RCC 7860 (cell line): ENCODE measurements at regions not wholly inside any gene's neighbourhood (a gene's known extent, or its start where the extent isn't known, plus 50 kb on each side); places are given as distances from the start of the nearest gene placed in this dataset.

Experiments used
- DNase-seq: peaks from one replicate; pipeline ENCODE4 v3.0.0-alpha.2; 2015; ENCODE audit warnings: low spot score
- FAIRE-seq: peaks from 2 replicates; lab custom pipeline; 2012; peaks lifted over from hg19 to GRCh38; lab: Jason Lieb, UNC

DNA sequence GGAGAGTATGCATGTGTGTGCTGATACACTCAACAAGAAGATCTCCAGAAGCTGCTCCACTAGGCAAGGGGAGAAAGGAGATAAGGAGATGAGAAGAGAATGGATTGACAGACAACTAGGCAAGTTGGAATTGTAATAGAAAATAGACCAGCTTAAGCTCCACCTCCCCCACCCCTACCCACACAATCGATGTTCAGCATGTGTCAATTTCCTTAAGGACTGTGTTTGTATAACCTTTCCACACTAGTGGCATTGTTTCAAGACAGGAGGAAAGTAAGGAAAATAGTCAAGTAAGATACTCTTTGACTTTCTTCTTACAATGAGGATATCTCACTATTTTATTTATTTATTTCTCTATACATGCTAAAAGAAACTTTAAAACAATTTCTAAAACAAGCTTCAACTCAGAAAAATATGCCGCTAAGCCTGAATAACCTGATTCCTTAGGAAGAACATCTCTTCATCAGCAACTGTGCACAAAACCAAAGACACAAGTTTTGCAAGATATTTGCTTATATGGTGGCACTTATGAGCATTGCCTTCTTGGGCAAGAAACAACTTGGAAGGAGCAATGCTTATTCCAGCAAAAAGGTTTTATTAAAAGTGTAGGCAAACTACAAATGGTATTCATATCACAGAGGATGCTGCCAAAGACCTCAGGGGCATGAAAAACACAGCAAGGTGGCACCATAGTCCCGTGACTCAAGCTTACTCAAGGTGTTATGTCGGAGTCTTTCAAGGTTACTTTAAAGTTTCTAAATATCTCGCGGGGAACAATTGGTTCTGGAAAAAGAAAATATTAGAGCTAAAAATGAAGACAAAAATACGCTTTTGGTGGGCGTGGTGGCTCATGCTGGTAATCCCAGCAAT lies 249.1 kb downstream of the COL12A1 start:
- DNase-seq (no peak), FAIRE-seq (no peak)

GRCh38 chr6:74953708-74954107 lies 252.1 kb downstream of the COL12A1 start:
- no peak for FAIRE-seq

GRCh38 chr6:74946961-74947360 lies 258.9 kb downstream of the COL12A1 start:
- DNase-seq: no peak
- no peak for FAIRE-seq

More at GRCh38 chr6:74953708-74954107, 252.1 kb downstream of the COL12A1 start:
- no peak for DNase-seq

DNA sequence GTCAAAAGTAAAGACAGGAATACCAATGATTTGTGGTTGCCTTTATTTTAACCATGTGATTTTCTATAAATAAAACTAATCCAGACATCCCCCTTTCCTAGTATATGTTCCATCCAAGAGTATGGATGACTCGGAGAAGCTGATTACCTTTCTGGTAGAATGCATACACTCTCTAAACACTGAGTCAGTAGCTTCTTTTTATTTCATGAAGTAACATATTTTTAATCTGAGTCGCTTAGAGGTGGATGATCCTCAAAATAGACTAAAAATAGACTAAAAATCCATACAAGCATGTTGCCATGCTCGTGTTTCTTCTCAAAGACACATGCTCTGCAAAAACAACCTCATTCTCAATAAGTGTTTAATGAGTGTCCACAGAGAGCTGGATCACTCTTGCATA lies 263.7 kb downstream of the COL12A1 start:
- FAIRE-seq: no peak
- DNase-seq: no peak

DNA sequence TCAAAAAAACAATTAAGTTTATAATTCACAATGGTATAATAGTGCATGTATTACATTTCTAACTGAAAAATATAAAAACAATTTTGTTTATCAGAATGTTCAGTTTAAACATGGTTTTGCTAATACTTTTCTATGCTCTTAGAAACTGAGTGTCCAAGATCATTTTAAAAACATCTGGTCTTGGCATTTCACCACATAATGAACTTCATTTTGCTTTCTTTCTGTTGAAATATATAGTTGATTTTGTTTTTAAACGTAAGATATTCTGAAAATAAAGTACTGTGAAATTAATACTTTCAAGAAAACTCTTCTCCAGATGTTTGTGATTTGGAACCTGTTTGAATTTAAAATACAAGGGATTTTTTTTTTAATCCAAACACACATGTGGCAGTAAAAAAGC lies 264.4 kb downstream of the COL12A1 start:
- FAIRE-seq (no peak), DNase-seq (no peak)

DNA sequence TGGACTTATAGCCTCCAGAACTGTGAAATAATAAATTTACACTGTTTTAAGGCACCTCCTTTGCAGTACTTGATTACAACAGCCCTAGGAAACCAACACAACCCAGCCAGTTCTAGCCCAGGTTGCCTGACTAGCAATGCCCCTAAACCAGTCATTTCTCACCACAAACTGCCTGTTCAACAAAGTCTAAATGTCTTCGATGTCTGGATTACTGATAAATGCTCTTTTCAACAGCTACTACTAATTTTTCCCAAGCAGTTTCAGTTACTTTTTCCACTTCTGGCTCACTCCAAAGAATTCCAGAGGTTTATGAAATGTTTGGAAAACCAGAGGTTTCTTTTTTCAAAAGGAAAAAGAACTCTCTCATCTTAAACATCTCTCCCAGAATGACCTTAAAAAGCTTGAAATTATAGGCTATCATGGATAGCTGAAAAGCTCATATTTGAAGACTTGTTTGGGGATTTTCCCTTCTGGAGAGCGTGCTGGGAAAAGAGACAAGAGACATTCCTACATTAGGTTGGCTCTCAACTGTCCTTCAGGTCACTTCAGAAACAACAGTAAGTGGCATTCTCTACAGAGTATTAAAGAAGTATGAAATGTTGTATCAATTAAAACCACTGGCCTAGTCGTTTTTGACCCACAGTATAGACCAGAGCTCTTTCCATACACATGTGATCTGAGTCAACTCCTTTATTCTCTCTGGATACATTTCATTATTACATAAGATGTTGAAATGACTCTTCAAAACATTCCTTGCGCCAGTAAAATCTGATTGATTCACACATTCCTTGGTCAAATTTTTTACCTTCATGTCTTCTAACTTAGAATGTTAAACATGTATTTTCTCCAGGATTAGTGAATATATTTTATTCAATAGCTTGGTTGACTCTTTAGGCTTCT lies 265.9 kb downstream of the COL12A1 start:
- FAIRE-seq (no peak), DNase-seq (no peak)

- FAIRE-seq (no peak), DNase-seq (no peak)
These were observed 266.6 kb downstream of the COL12A1 start for GRCh38 chr6:74939151-74939708.

DNA sequence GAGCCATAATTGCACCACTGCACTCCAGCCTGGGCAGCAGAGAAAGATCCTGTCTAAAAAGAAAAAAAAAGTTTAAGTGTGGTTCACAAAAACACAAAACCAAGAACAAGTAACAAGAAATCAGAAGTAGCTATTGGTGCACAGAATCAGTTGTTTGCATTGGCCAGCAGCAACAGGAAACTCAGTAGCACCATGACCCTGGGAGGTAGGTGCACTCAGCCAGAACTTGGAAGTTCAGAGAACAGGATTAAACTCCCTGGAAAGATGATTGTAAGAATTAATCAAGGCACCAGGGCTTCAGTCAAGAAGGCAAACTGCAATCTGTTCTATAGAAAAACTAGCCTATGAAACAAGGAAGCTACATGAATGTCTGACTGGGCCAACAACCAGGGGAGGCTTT lies 267.9 kb downstream of the COL12A1 start:
- FAIRE-seq (no peak), DNase-seq (no peak)

GRCh38 chr6:74936886-74937285 lies 269.0 kb downstream of the COL12A1 start:
- FAIRE-seq: no peak
- no peak for DNase-seq

DNA sequence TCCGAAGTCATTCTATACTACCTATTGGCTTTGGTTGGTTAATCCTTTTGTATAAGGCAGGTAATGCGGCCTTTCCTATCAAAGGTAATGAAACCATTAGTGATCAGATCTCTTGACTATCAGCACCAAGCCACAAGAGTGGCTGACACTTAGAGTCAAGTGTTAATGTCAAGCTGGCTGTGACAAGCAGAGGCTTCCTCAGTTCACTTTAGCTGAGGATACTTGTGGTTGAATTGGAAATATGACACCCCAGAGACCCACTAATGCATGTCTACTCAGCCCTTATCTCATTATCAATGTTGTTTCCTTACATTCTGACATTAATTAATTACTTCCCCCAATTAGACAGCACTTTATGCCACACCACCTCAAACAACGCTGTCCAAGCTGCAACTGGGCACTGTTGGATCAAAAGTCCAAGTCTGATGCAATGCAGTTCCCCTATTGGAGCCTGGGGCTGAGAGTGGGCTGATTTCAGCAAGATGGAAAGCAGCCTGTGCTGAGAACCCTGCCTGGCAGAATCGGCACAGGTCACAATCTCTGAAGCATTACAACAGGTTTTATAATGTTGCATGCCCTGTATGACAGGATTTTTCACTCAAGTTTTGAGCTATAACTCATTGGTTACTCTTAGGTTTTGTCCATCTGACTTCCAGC lies 273.5 kb downstream of the COL12A1 start:
- FAIRE-seq (no peak), DNase-seq (no peak)

DNA sequence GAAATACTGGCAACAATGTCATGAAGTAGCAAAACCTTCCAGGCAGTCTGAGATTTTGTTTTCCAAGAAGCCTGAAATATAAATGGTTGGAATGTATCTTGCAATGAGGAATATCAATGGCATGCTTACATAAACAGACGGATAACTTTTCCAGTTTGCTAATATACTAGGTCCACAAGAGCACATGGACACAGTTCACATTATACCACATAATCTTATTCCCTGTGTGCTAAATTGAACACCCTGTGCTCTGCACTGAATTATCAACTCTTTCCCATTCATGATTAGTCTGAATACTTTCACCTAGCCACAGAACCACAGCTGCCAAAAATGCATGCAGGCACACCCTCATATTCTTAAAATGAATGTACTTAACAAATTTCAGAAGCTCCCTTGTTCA lies 274.3 kb downstream of the COL12A1 start:
- FAIRE-seq: no peak

DNA sequence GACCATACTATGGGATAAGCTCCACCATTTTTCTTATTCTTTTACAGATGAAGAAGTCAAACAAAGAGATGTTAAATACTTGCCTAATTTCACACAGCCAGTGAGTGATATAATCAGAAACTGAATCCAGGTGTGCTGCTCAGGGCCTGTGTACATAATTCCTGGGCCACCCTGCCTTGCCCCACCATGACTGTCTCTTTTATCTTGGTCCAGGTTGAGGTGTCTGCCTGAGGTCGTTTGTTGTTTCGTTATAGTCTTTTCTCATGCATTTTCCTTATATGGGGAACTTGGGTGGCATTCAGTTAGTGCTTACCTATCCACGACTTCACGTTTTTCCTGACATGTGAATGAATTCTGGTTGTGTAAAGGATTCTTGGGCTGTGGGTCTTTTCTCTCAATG lies 277.6 kb downstream of the COL12A1 start:
- DNase-seq: no peak
- FAIRE-seq: no peak

More for the DNA sequence above, 274.3 kb downstream of the COL12A1 start:
- DNase-seq: no peak

- no peak for DNase-seq
- FAIRE-seq: no peak
These were observed 278.6 kb downstream of the COL12A1 start for GRCh38 chr6:74927299-74927698.

DNA sequence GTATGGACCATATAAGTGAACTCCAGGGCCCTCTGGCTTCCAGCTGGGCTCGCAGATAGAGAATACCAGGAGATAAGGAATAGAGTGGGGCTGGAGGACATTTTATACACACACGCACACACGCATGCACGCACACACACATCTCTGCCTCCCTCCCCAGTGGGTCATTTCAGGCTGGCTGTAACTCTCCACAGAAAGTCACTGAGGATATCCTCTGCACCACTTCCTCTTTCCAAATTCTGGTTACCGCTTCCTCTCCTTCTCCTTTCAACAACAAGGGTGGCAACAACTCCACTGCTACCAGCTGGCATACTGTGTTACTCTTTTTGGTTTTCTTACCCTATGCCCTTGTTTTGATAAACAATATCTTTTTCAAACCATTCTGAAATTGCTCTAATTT lies 280.2 kb downstream of the COL12A1 start:
- no peak for DNase-seq
- FAIRE-seq: no peak

DNA sequence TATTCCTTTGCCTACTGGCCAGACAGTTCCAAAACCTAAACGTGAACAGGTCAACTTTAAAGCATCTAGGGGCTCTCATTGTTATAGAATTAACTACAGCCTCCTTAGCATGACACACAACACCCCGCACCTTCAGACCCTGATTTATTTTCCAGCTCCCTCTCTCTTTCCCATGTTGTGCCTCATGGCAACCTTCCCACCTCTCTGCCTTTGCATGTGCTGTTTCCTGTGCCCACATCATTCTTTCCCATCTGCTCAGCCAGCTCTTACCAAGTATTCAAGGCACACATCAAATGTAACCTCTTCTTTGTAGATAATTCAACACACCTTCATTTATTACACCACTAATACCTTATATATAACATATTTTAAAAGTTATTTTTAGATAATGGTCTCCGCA lies 291.0 kb downstream of the COL12A1 start:
- FAIRE-seq: no peak
- no peak for DNase-seq

- no peak for FAIRE-seq
These were observed 293.6 kb downstream of the COL12A1 start for GRCh38 chr6:74912234-74912633.

DNA sequence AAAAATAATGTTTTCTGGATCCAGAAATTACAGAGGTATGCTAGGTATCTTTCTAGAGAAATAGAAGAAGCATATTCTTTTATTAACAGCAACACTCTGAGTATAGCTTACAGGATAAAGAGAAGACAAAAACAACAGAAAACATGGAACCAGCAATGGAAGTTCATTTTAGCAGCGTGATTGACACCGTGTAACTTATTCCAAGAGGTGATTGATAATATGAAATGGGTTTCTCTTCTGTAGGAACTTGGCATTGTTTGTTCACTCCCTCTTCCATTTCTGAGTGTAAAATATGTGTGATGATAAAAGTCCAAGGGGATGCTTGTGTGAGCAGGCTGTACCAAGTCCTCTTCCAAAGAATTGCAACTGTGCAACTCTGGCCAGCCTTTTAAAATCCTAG lies 303.0 kb downstream of the COL12A1 start:
- no peak for DNase-seq
- no peak for FAIRE-seq

More at GRCh38 chr6:74912234-74912633, 293.6 kb downstream of the COL12A1 start:
- DNase-seq: no peak

DNA sequence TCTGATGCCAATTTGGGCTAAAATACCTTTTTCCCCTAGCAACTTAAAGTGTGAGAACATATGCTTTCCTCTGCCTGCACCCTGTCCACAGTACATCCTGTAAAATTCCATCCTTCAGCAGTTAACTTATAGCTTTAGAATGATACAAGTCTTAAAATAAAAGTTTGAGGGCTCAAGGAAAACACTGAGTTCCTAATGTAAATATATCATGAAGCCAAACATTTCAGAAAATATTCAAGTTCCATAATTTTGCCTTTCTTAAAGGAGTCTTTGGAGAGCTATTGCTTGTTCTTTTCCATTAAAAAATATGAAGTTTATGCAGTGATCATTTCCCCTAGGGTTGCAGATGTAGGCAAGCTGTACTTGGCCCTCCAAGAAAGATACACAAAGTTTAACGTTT lies 303.8 kb downstream of the COL12A1 start:
- DNase-seq (no peak), FAIRE-seq (no peak)

DNA sequence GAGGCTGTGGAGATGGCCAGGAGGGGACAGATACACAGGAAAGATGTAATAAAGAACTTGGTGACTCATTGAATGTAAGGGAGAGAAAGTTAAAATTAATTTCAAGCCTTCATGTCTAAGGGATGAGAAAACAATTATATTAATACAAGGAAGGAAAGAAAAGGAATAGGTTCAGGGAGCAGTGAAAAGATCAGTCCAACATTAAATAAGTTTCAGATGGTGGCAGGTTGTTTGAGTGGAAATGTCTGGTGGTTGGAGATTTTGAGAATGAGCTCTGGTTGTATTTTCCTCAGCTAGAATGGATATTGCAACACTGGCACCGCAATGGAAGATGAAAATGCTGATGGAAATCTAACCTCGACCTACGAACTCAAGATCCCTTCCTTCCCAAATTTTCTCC lies 304.3 kb downstream of the COL12A1 start:
- DNase-seq (no peak), FAIRE-seq (no peak)

DNA sequence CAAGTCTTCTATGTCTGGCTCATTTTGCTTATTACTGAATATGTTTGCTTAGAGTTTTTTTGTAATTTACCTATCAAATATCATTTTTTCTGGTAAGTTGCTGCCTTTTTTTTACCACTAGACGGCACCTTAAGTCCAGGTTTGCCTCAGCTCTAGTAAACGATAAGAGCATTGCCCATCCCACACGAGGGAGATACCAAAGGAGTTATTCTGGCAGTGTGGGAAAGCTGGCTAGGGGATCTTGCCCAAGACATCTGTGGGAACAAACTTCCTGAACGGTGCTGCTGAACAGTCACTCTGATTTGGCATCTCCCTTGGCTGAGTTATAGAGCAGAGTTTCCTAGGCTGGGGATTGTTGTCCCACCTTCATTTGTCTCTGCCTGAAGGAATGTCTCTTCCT lies 306.4 kb downstream of the COL12A1 start:
- no peak for FAIRE-seq

DNA sequence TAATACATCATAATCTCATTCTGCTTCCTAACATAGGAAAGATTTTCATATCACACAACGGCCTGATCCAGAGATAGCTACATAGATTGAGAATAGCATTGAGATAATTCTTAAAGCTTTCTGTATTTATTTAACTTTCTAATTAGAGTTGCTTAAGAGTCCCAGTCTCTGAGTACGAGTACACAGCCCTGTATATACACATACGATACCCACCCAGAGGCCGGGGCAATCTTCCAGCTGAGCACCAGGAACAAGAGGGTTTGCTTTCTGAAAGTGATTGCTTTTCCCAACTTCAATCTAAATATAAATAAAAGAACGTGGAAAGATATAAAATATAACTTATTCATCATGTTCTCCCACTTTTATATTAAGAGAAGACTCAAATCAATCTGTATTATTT lies 313.8 kb downstream of the COL12A1 start:
- FAIRE-seq (no peak), DNase-seq (no peak)

More for the DNA sequence above, 306.4 kb downstream of the COL12A1 start:
- DNase-seq: no peak
